Endothelial cell of umbilical vein (primary cell): ENCODE measurements at regions not wholly inside any gene's neighbourhood (a gene's known extent, or its start where the extent isn't known, plus 50 kb on each side); places are given as distances from the start of the nearest gene placed in this dataset.

Source experiments
- BruUV-seq: library from RNA; stranded (reverse); fragments of 400-500 nt; replicated peaks from 2 replicates; lab custom pipeline; 2021; lab: Mats Ljungman, UMichigan
- CTCF ChIA-PET: fragments of 300-600, 350-600 bp; sonication (Branson Sonifier 250); formaldehyde crosslinking; loops from one replicate; lab custom pipeline; 2021; ENCODE audit warnings: antibody characterized with exemption, inconsistent platforms; lab: Charles Lee
- POLR2A ChIA-PET: fragments of 300-600, 350-600 bp; sonication (Branson Sonifier 250); formaldehyde crosslinking; loops from one replicate; lab custom pipeline; 2021; ENCODE audit warnings: antibody characterized with exemption, inconsistent platforms; lab: Charles Lee
- DNase-seq: peaks from one replicate; pipeline ENCODE4 v3.0.0-alpha.2; 2011; ENCODE audit warnings: low read depth, low spot score
- FAIRE-seq: peaks from 2 replicates; lab custom pipeline; 2011; peaks lifted over from hg19 to GRCh38; lab: Jason Lieb, UNC
- H2AFZ ChIP-seq: 2 replicates; pipeline ENCODE4 v1.6.0; 2012; ENCODE audit warnings: low read depth, low read length, control low read depth, inconsistent platforms
- H3K27ac ChIP-seq: 2 replicates; pipeline ENCODE4 v1.5.1; 2011; ENCODE audit warnings: low read depth, mild to moderate bottlenecking, control low read depth, low read length, moderate library complexity; ENCODE audit not compliant: insufficient read depth
- H3K27me3 ChIP-seq, 2 experiments: 2 replicates each; pipeline versions ENCODE4 v1.6.0 to v1.6.1; 2011; ENCODE audit warnings: low read length in 2 of 2, mixed read lengths in 1 of 2; ENCODE audit not compliant: control insufficient read depth in 2 of 2, insufficient read depth in 2 of 2
- H3K36me3 ChIP-seq, 2 experiments: 2 replicates in 1 of 2; 3 replicates in 1 of 2; pipeline ENCODE4 v1.5.1; 2011; ENCODE audit warnings: low read length in 2 of 2, mild to moderate bottlenecking in 1 of 2, moderate library complexity in 1 of 2; ENCODE audit not compliant: control insufficient read depth in 2 of 2, insufficient read depth in 2 of 2; ENCODE audit errors: extremely low read depth in 1 of 2
- H3K4me1 ChIP-seq: 3 replicates; pipeline ENCODE4 v1.5.1; 2011; ENCODE audit warnings: mild to moderate bottlenecking, low read length; ENCODE audit not compliant: control insufficient read depth, insufficient read depth; ENCODE audit errors: extremely low read depth
- H3K4me2 ChIP-seq: 2 replicates; pipeline ENCODE4 v1.6.1; 2011; ENCODE audit warnings: low read length, control low read depth, mixed read lengths; ENCODE audit not compliant: insufficient read depth
- H3K4me3 ChIP-seq, 3 experiments: fragments of 200-600 bp in 1 of 3; sonication (generic), shearing (Covaris generic) in 1 of 3; replicated peaks in 1 of 3; 2 replicates each; pipeline ENCODE4 v1.5.1; 2011 to 2016; ENCODE audit warnings: control low read depth in 3 of 3, low read length in 3 of 3, mild to moderate bottlenecking in 2 of 3, inconsistent platforms in 1 of 3, low read depth in 1 of 3, moderate library complexity in 1 of 3; ENCODE audit not compliant: insufficient read depth in 1 of 3
- H3K79me2 ChIP-seq: 2 replicates; pipeline ENCODE4 v1.6.0; 2012; ENCODE audit warnings: low read length, inconsistent platforms; ENCODE audit not compliant: control insufficient read depth, insufficient read depth
- H3K9ac ChIP-seq: replicated peaks from 2 replicates; pipeline ENCODE3; 2011; ENCODE audit warnings: low read length, control low read depth; ENCODE audit not compliant: insufficient read depth; ENCODE audit errors: extremely low read depth
- H3K9me1 ChIP-seq: replicated peaks from 3 replicates; pipeline ENCODE4 v1.6.0; 2011; ENCODE audit warnings: mild to moderate bottlenecking, low read length; ENCODE audit not compliant: control insufficient read depth, insufficient read depth; ENCODE audit errors: extremely low read depth
- H3K9me3 ChIP-seq: replicated peaks from 2 replicates; pipeline ENCODE4 v1.5.1; 2012; ENCODE audit warnings: low read length, inconsistent platforms; ENCODE audit not compliant: control insufficient read depth, insufficient read depth
- H4K20me1 ChIP-seq: replicated peaks from 2 replicates; pipeline ENCODE3; 2011; ENCODE audit warnings: mild to moderate bottlenecking, low read length; ENCODE audit not compliant: control insufficient read depth, insufficient read depth; ENCODE audit errors: extremely low read depth
- EZH2 ChIP-seq: IDR thresholded peaks from 2 replicates; pipeline ENCODE4 v1.6.1; 2012; ENCODE audit warnings: borderline replicate concordance, low read depth, mild to moderate bottlenecking, moderate library complexity, low read length, inconsistent platforms; ENCODE audit not compliant: severe bottlenecking
- FOS ChIP-seq: IDR thresholded peaks from 2 replicates; pipeline ENCODE4 v1.6.1; 2011; ENCODE audit warnings: mild to moderate bottlenecking, low read length, moderate library complexity, borderline replicate concordance; ENCODE audit not compliant: insufficient read depth
- GATA2 ChIP-seq: IDR thresholded peaks from 2 replicates; pipeline ENCODE4 v1.7.0; 2011; ENCODE audit warnings: low read depth, mild to moderate bottlenecking, moderate library complexity, mixed read lengths, low read length; ENCODE audit not compliant: insufficient read length, insufficient read depth
- JUN ChIP-seq: IDR thresholded peaks from 2 replicates; pipeline ENCODE4 v1.6.1; 2011; ENCODE audit warnings: borderline replicate concordance, low read depth; ENCODE audit not compliant: insufficient read length, insufficient read depth
- MYC ChIP-seq: IDR thresholded peaks from one replicate; pipeline ENCODE4 v1.6.1; 2011; ENCODE audit warnings: mild to moderate bottlenecking, low read depth, low read length
- POLR2A ChIP-seq: IDR thresholded peaks from 2 replicates; pipeline ENCODE4 v1.6.1; 2012; ENCODE audit warnings: low read depth, mild to moderate bottlenecking, control low read depth, low read length
- POLR2AphosphoS5 ChIP-seq: IDR thresholded peaks from 2 replicates; pipeline ENCODE4 v1.6.1; 2012; ENCODE audit warnings: low read depth, mild to moderate bottlenecking, control low read depth, low read length, moderate library complexity; ENCODE audit not compliant: insufficient read depth
- dilution Hi-C: fragments of 300-500 bp; cut with MboI; formaldehyde crosslinking; loops from one replicate; pipeline ENCODE4 v1.15.0; 2019; ENCODE audit warnings: low sequenced_read_pairs; ENCODE audit not compliant: extremely low pct_ligation_motif_present
- intact Hi-C: fragments of 100-400 bp; cut with micrococcal nuclease; formaldehyde crosslinking; loops from one replicate; pipeline ENCODE4 v1.10.0; 2022
- TF ChIP-seq, protein P1 (sequence below), 2 donors: IDR thresholded peaks; 1 replicate in 1 of 2; 2 replicates in 1 of 2; pipeline ENCODE4 v1.5.1; 2011; ENCODE audit warnings: low read length in 2 of 2, mild to moderate bottlenecking in 2 of 2, moderate library complexity in 2 of 2, control low read depth in 1 of 2, inconsistent platforms in 1 of 2, low read depth in 1 of 2; ENCODE audit not compliant: insufficient read depth in 1 of 2; ENCODE audit errors: extremely low read depth in 1 of 2
- TF ChIP-seq, protein P2 (sequence below): IDR thresholded peaks from 2 replicates; pipeline ENCODE4 v1.6.1; 2011; ENCODE audit not compliant: insufficient read depth, insufficient read length

- CTCF ChIA-PET: no interaction called here
- no peak for DNase-seq
- Histone ChIP-seq H3K4me3 (no peak overlapping the region), H3K9ac (no peak overlapping the region), H3K9me3 (no peaks in the 10 kb centered on the region), H3K79me2 (no peaks in the 10 kb centered on the region), H3K4me2 (no peak overlapping the region), H3K4me1 (no peaks in the 10 kb centered on the region), H3K36me3 (no peaks in the 10 kb centered on the region), H2AFZ (no peak overlapping the region), H4K20me1 (no peaks in the 10 kb centered on the region), H3K27ac (no peak overlapping the region), H3K9me1 (no peaks in the 10 kb centered on the region), H3K27me3 (no peaks in the 10 kb centered on the region)
- intact Hi-C loops (no loop called here), dilution Hi-C loops (no loop called here)
- TF ChIP-seq POLR2AphosphoS5 (no peak), POLR2A (no peak), JUN (no peak), MYC (no peak), FOS (no peak), EZH2 (no peak), GATA2 (no peak)
- TF ChIP-seq, protein P1, sequence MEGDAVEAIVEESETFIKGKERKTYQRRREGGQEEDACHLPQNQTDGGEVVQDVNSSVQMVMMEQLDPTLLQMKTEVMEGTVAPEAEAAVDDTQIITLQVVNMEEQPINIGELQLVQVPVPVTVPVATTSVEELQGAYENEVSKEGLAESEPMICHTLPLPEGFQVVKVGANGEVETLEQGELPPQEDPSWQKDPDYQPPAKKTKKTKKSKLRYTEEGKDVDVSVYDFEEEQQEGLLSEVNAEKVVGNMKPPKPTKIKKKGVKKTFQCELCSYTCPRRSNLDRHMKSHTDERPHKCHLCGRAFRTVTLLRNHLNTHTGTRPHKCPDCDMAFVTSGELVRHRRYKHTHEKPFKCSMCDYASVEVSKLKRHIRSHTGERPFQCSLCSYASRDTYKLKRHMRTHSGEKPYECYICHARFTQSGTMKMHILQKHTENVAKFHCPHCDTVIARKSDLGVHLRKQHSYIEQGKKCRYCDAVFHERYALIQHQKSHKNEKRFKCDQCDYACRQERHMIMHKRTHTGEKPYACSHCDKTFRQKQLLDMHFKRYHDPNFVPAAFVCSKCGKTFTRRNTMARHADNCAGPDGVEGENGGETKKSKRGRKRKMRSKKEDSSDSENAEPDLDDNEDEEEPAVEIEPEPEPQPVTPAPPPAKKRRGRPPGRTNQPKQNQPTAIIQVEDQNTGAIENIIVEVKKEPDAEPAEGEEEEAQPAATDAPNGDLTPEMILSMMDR (IDR thresholded peaks at IDR 0.05; ENCODE audit: extremely low read depth in 1 of 2, insufficient read depth in 1 of 2, low read depth in 1 of 2, low read length in 2 of 2): no peak
- TF ChIP-seq, protein P2, sequence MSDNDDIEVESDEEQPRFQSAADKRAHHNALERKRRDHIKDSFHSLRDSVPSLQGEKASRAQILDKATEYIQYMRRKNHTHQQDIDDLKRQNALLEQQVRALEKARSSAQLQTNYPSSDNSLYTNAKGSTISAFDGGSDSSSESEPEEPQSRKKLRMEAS: no peak
- FAIRE-seq: no peak
- POLR2A ChIA-PET: no interaction called here
- no TSS peak for BruUV-seq
Observed at GRCh38 chr5:152978141-152978835, 512.2 kb upstream of the GRIA1 start.
